ENCODE measurements at regions not wholly inside any gene's neighbourhood (a gene's known extent, or its start where the extent isn't known, plus 50 kb on each side); places are given as distances from the start of the nearest gene placed in this dataset.

GRCh38 chr21:15149600-15150224, 84.9 kb upstream of the NRIP1 start:
- FAIRE-seq (no peak), DNase-seq (ENCODE audit: insufficient read length, low spot score) (no peak)

GRCh38 chr21:15151385-15152103, 86.7 kb upstream of the NRIP1 start:
- no peak for FAIRE-seq

GRCh38 chr21:15152591-15152990, 87.8 kb upstream of the NRIP1 start:
- DNase-seq (ENCODE audit: insufficient read length, low spot score): no peak
- no peak for FAIRE-seq

More at GRCh38 chr21:15151385-15152103, 86.7 kb upstream of the NRIP1 start:
- DNase-seq (ENCODE audit: insufficient read length, low spot score): no peak

- DNase-seq (ENCODE audit: insufficient read length, low spot score) (no peak), FAIRE-seq (no peak)
These were observed 94.7 kb upstream of the NRIP1 start for GRCh38 chr21:15159382-15160020.

- DNase-seq (ENCODE audit: insufficient read length, low spot score): no peak
These were observed 95.3 kb upstream of the NRIP1 start for GRCh38 chr21:15160136-15160535.

GRCh38 chr21:15162921-15163320, 98.1 kb upstream of the NRIP1 start:
- no peak for FAIRE-seq
- DNase-seq (ENCODE audit: insufficient read length, low spot score): no peak

More at GRCh38 chr21:15160136-15160535, 95.3 kb upstream of the NRIP1 start:
- no peak for FAIRE-seq

- DNase-seq (ENCODE audit: insufficient read length, low spot score) (no peak), FAIRE-seq (no peak)
These were observed 99.5 kb upstream of the NRIP1 start for GRCh38 chr21:15164273-15164672.

- FAIRE-seq (no peak), DNase-seq (ENCODE audit: insufficient read length, low spot score) (no peak)
These were observed 100.0 kb upstream of the NRIP1 start for GRCh38 chr21:15164678-15165303.

- DNase-seq (ENCODE audit: insufficient read length, low spot score) (no peak), FAIRE-seq (no peak)
These were observed 105.8 kb upstream of the NRIP1 start for GRCh38 chr21:15170614-15171013.

- FAIRE-seq (no peak), DNase-seq (ENCODE audit: insufficient read length, low spot score) (no peak)
These were observed 106.7 kb upstream of the NRIP1 start for GRCh38 chr21:15171546-15171945.

- DNase-seq (ENCODE audit: insufficient read length, low spot score) (no peak), FAIRE-seq (no peak)
These were observed 108.2 kb upstream of the NRIP1 start for GRCh38 chr21:15172963-15173362.

- FAIRE-seq: no peak
- DNase-seq (ENCODE audit: insufficient read length, low spot score): no peak
These were observed 110.1 kb upstream of the NRIP1 start for GRCh38 chr21:15174923-15175322.

- FAIRE-seq: no peak
- DNase-seq (ENCODE audit: insufficient read length, low spot score): no peak
These were observed 117.9 kb upstream of the NRIP1 start for GRCh38 chr21:15182731-15183130.

- DNase-seq (ENCODE audit: insufficient read length, low spot score): no peak
- FAIRE-seq: no peak
These were observed 119.0 kb upstream of the NRIP1 start for GRCh38 chr21:15183813-15184257.

- no peak for DNase-seq (ENCODE audit: insufficient read length, low spot score)
- no peak for FAIRE-seq
These were observed 125.6 kb upstream of the NRIP1 start for GRCh38 chr21:15190412-15190811.

- FAIRE-seq: no peak
These were observed 126.0 kb upstream of the NRIP1 start for GRCh38 chr21:15190837-15191236.

GRCh38 chr21:15191342-15191741, 126.5 kb upstream of the NRIP1 start:
- no peak for FAIRE-seq
- no peak for DNase-seq (ENCODE audit: insufficient read length, low spot score)

More at GRCh38 chr21:15190837-15191236, 126.0 kb upstream of the NRIP1 start:
- DNase-seq (ENCODE audit: insufficient read length, low spot score): no peak

GRCh38 chr21:15192243-15192642, 127.4 kb upstream of the NRIP1 start:
- DNase-seq (ENCODE audit: insufficient read length, low spot score) (no peak), FAIRE-seq (no peak)

GRCh38 chr21:15193937-15194336, 129.1 kb upstream of the NRIP1 start:
- DNase-seq (ENCODE audit: insufficient read length, low spot score): no peak
- no peak for FAIRE-seq

GRCh38 chr21:15195104-15195503, 130.3 kb upstream of the NRIP1 start:
- no peak for DNase-seq (ENCODE audit: insufficient read length, low spot score)
- no peak for FAIRE-seq

GRCh38 chr21:15195768-15196167, 131.0 kb upstream of the NRIP1 start:
- DNase-seq (ENCODE audit: insufficient read length, low spot score): no peak
- FAIRE-seq: no peak

Measured in GM19239 (cell line).